HG03571 (cell line): ENCODE measurements at regions not wholly inside any gene's neighbourhood (a gene's known extent, or its start where the extent isn't known, plus 50 kb on each side); places are given as distances from the start of the nearest gene placed in this dataset.

Source experiments
- ATAC-seq: cut with Tn5 transposase; IDR thresholded peaks from one replicate; pipeline ENCODE4 v1.9.1; 2021; ENCODE audit not compliant: unreplicated experiment

DNA sequence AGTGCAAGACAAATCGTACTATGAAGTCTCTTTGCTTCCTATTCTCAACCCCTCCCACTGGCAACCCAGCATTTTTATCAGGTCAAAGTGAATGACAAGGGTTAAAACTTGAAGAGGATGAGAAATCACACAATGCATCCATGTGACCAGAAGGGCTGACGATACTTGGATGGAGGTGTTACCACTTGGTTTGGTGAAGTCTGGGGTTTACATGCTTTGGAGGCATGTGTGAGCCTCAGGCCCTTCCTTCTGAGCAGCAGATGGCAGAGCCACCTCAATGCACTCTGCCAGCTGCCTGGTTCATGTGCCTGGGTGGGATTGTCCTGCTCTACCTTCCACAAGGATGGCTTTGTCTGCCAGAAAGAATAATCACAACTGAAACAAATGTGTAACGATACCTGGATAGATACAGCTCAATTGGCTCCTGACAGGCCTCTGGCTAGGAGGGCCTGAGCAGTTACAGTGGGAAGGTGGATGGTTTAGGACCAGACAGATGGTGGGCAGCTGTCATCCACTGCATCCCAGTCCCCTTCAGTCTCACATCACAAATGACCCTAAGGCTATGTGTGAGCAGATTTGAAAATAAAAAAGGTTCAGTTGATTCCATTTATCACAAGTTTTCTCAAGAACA lies 51.5 kb upstream of the CNIH3 start:
- ATAC-seq, result no peak

DNA sequence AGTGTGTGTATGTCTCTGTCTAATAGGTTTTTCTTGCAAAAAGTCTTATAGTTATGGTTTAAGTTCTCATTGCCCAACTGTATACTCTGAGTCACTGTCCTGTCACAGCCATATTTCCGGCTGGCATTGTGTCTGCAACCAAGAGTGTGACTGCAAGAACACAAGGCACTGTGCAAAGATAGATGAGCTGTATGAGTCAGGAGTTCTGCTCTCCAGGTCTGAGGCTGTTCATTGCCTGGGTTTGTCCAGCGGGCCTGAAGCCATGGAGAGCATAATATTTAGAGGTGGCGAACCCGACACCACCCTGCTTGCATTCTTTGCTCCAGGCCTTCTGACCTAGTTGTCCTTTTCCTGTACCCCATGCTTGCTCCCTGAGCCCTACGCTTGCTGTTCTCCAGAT lies 50.9 kb upstream of the CNIH3 start:
- ATAC-seq, result no peak

DNA sequence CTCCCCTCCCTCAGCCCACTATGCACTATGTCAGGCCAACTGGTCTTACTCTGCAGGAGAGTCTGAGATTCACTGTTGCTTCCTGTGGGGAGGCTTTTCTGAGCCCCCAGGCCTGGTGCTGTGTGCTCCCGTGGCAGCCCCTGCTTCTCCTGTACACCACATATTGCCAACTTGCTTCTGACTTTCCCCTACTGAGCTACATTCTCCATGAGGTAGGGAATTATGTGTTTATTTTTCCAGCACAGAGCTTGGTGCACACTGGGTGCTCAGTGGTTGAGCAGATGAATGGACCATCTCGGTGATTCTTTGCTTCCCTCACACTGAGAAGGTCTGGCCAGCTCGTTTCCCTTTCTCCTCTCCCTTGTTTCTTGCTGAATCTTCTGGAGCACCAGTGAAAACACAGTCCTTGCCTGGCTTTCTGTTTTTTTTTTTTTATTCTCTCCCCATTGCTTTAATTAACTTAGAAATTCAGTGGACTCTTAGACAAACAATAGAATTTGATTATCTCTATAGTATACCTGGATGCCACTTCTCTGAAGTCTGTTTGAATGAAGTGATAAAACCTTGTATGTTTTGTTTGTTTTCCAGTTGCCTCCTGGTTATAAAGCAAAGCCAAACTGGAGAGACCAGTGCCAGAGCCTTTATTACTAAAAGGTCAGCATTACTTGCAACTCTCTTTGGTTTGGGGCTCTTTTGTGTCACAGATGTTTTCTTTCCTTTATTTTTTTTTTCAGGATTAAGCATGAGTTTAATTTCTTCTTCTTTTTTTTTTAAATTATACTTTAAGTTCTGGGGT lies 50.3 kb upstream of the CNIH3 start:
- no peak for ATAC-seq
